ENCODE measurements at regions not wholly inside any gene's neighbourhood (a gene's known extent, or its start where the extent isn't known, plus 50 kb on each side); places are given as distances from the start of the nearest gene placed in this dataset.

- TF ChIP-seq, protein P1, sequence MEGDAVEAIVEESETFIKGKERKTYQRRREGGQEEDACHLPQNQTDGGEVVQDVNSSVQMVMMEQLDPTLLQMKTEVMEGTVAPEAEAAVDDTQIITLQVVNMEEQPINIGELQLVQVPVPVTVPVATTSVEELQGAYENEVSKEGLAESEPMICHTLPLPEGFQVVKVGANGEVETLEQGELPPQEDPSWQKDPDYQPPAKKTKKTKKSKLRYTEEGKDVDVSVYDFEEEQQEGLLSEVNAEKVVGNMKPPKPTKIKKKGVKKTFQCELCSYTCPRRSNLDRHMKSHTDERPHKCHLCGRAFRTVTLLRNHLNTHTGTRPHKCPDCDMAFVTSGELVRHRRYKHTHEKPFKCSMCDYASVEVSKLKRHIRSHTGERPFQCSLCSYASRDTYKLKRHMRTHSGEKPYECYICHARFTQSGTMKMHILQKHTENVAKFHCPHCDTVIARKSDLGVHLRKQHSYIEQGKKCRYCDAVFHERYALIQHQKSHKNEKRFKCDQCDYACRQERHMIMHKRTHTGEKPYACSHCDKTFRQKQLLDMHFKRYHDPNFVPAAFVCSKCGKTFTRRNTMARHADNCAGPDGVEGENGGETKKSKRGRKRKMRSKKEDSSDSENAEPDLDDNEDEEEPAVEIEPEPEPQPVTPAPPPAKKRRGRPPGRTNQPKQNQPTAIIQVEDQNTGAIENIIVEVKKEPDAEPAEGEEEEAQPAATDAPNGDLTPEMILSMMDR (IDR thresholded peaks at IDR 0.05; ENCODE audit: insufficient read depth, low read length) = no peak
- TF ChIP-seq POLR2AphosphoS5 (IDR thresholded peaks at IDR 0.05; ENCODE audit: low read depth) (no peak), REST (IDR thresholded peaks at IDR 0.05; ENCODE audit: insufficient replicate concordance, low read depth) (no peak), SPI1 (IDR thresholded peaks at IDR 0.05; ENCODE audit: borderline replicate concordance, low read depth) (no peak)
These were observed 59.7 kb downstream of the RGS12 start for GRCh38 chr4:3352505-3352904.

All from HL-60 (cell line).